CD4-positive, alpha-beta T cell (primary cell): ENCODE measurements at regions not wholly inside any gene's neighbourhood (a gene's known extent, or its start where the extent isn't known, plus 50 kb on each side); places are given as distances from the start of the nearest gene placed in this dataset.

Experiments
- ATAC-seq: fragments of 200-7000 bp; cut with Tn5 transposase; one replicate; pipeline ENCODE4 v1.10.0; 2022; ENCODE audit warnings: mild to moderate bottlenecking; ENCODE audit not compliant: poor library complexity
- CTCF ChIA-PET: fragments of 350-600 bp; sonication (Branson Sonifier 250); formaldehyde crosslinking; loops from one replicate; lab custom pipeline; 2021; ENCODE audit warnings: antibody characterized with exemption, inconsistent platforms; lab: Charles Lee
- POLR2A ChIA-PET: fragments of 350-600 bp; sonication (Branson Sonifier 250); formaldehyde crosslinking; loops from one replicate; lab custom pipeline; 2021; ENCODE audit warnings: antibody characterized with exemption, inconsistent platforms; lab: Charles Lee
- DNase-seq, 14 experiments: peaks; one replicate each; pipeline ENCODE4 v3.0.0-alpha.2; 2013 to 2020; ENCODE audit warnings: mixed read lengths in 2 of 14
- H3K27ac ChIP-seq, 2 donors: one replicate each; pipeline versions ENCODE4 v1.5.1 to v1.7.0; 2013; ENCODE audit warnings: low read length in 2 of 2, low read depth in 1 of 2, mild to moderate bottlenecking in 1 of 2
- H3K27me3 ChIP-seq, 2 experiments: 1 replicate in 1 of 2; 2 replicates in 1 of 2; pipeline versions ENCODE4 v1.6.1 to v1.7.0; 2013; ENCODE audit warnings: low read length in 2 of 2, control low read depth in 1 of 2, mild to moderate bottlenecking in 1 of 2, moderate library complexity in 1 of 2; ENCODE audit not compliant: insufficient read depth in 2 of 2, control insufficient read depth in 1 of 2
- H3K36me3 ChIP-seq: one replicate; pipeline ENCODE4 v1.6.1; 2013; ENCODE audit warnings: low read length, control low read depth; ENCODE audit not compliant: insufficient read depth
- H3K4me1 ChIP-seq: one replicate; pipeline ENCODE4 v1.6.1; 2013; ENCODE audit warnings: low read length, control low read depth; ENCODE audit not compliant: insufficient read depth
- H3K4me3 ChIP-seq: one replicate; pipeline ENCODE4 v1.5.1; 2013; ENCODE audit warnings: mild to moderate bottlenecking, low read length, moderate library complexity
- H3K9me3 ChIP-seq, 2 experiments: 1 replicate in 1 of 2; 2 replicates in 1 of 2; pipeline versions ENCODE4 v1.6.1 to v1.7.0; 2013; ENCODE audit warnings: low read length in 2 of 2, mild to moderate bottlenecking in 2 of 2, control low read depth in 1 of 2, moderate library complexity in 1 of 2; ENCODE audit not compliant: control insufficient read depth in 1 of 2, insufficient read depth in 1 of 2
- H3K27ac Mint-ChIP-seq: one replicate; pipeline ENCODE4 v1.8.0; 2020; ENCODE audit warnings: mixed read lengths
- H3K27me3 Mint-ChIP-seq: one replicate; pipeline ENCODE4 v1.8.0; 2021; ENCODE audit warnings: mixed read lengths
- H3K36me3 Mint-ChIP-seq: one replicate; pipeline ENCODE4 v1.8.0; 2021; ENCODE audit warnings: low read depth, mixed read lengths
- H3K4me1 Mint-ChIP-seq: one replicate; pipeline ENCODE4 v1.8.0; 2021; ENCODE audit warnings: low read depth, mixed read lengths
- H3K4me3 Mint-ChIP-seq: one replicate; pipeline ENCODE4 v1.8.0; 2020; ENCODE audit warnings: mild to moderate bottlenecking, mixed read lengths
- H3K9me3 Mint-ChIP-seq: one replicate; pipeline ENCODE4 v1.8.0; 2020; ENCODE audit warnings: mixed read lengths
- CTCF ChIP-seq: fragments of 200-600 bp; IDR thresholded peaks from one replicate; pipeline ENCODE4 v1.8.0; 2022; ENCODE audit warnings: antibody characterized with exemption, mild to moderate bottlenecking
- intact Hi-C, 2 experiments: fragments of 100-400 bp; cut with DNase I in 1 of 2; cut with micrococcal nuclease in 1 of 2; formaldehyde crosslinking; loops; one replicate each; pipeline versions ENCODE4 v1.15.1 to v1.9.0; 2023 to 2025; cut with DNase I, micrococcal nuclease

- POLR2A ChIA-PET = no interaction called here
- H3K4me1 Mint-ChIP-seq = no peaks in the 10 kb centered on the region
- Histone ChIP-seq H3K4me1 (no peaks in the 10 kb centered on the region), H3K4me3 (no peak overlapping the region), H3K27ac (no peak overlapping the region), H3K36me3 (no peaks in the 10 kb centered on the region), H3K9me3 (peaks cover 0 to 6% of the 10 kb centered on the region in 2 experiments), H3K27me3 (no peaks in the 10 kb centered on the region)
- H3K9me3 Mint-ChIP-seq = peaks cover 9% of the 10 kb centered on the region
- CTCF ChIA-PET = no interaction called here
- TF ChIP-seq CTCF = no peak
- H3K27ac Mint-ChIP-seq = no peak overlapping the region
- intact Hi-C loops = no loop called here
- no peak overlapping the region for H3K4me3 Mint-ChIP-seq
- H3K27me3 Mint-ChIP-seq = no peaks in the 10 kb centered on the region
- no peak for DNase-seq
- H3K36me3 Mint-ChIP-seq = no peaks in the 10 kb centered on the region
- ATAC-seq = no peak
These were observed 620.8 kb downstream of the HTR1A start for GRCh38 chr5:63341442-63341841.

DNA sequence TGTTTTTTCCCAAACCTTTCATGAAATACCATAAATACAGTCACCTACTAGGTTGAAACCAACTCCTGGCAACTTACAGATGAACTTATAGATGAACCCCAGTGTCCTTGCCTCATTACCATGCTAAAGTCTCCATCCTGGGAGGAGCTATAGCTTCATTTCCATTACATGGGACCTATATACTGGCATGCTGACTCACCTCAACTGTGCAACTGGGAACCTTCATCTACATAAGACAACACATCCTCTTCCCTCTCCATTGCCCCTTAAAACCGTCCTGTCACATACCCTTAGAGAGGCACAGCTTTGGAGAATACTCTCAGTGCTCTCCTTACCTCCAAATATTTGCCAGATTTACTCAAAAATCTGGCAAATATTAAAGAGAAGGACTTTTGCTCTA is 638.3 kb downstream of the HTR1A start:
- TF ChIP-seq CTCF = no peak
- intact Hi-C loops = no loop called here
- ATAC-seq (no peak), DNase-seq (no peak)
- H3K27ac Mint-ChIP-seq = no peak overlapping the region
- no peaks in the 10 kb centered on the region for H3K36me3 Mint-ChIP-seq
- Histone ChIP-seq H3K9me3 (peaks cover 0 to 3% of the 10 kb centered on the region in 2 experiments), H3K36me3 (no peaks in the 10 kb centered on the region), H3K4me3 (no peak overlapping the region), H3K27ac (no peak overlapping the region), H3K4me1 (no peaks in the 10 kb centered on the region), H3K27me3 (no peaks in the 10 kb centered on the region)
- POLR2A ChIA-PET = no interaction called here
- no peaks in the 10 kb centered on the region for H3K27me3 Mint-ChIP-seq
- H3K9me3 Mint-ChIP-seq = peaks cover 9% of the 10 kb centered on the region
- H3K4me1 Mint-ChIP-seq = no peaks in the 10 kb centered on the region
- H3K4me3 Mint-ChIP-seq = no peak overlapping the region
- CTCF ChIA-PET = no interaction called here

- ATAC-seq = no peak
- intact Hi-C loops = no loop called here
- DNase-seq = no peak
- Histone ChIP-seq H3K4me1 (no peaks in the 10 kb centered on the region), H3K36me3 (no peaks in the 10 kb centered on the region), H3K27me3 (no peaks in the 10 kb centered on the region), H3K4me3 (no peak overlapping the region), H3K9me3 (no peaks in the 10 kb centered on the region), H3K27ac (no peak overlapping the region)
- Mint-ChIP-seq H3K4me1 (no peaks in the 10 kb centered on the region), H3K27ac (no peak overlapping the region), H3K27me3 (no peaks in the 10 kb centered on the region), H3K4me3 (no peak overlapping the region), H3K36me3 (no peaks in the 10 kb centered on the region), H3K9me3 (peaks cover 7% of the 10 kb centered on the region)
- POLR2A ChIA-PET = no interaction called here
- CTCF ChIA-PET = no interaction called here
- no peak for TF ChIP-seq CTCF
These were observed 647.7 kb downstream of the HTR1A start for GRCh38 chr5:63314551-63314950.
